HG03025 (cell line): ENCODE measurements at regions not wholly inside any gene's neighbourhood (a gene's known extent, or its start where the extent isn't known, plus 50 kb on each side); places are given as distances from the start of the nearest gene placed in this dataset.

Source experiments
- ATAC-seq: cut with Tn5 transposase; IDR thresholded peaks from one replicate; pipeline ENCODE4 v1.9.1; 2021; ENCODE audit warnings: mild to moderate bottlenecking, moderate library complexity; ENCODE audit not compliant: unreplicated experiment, low FRiP score

DNA sequence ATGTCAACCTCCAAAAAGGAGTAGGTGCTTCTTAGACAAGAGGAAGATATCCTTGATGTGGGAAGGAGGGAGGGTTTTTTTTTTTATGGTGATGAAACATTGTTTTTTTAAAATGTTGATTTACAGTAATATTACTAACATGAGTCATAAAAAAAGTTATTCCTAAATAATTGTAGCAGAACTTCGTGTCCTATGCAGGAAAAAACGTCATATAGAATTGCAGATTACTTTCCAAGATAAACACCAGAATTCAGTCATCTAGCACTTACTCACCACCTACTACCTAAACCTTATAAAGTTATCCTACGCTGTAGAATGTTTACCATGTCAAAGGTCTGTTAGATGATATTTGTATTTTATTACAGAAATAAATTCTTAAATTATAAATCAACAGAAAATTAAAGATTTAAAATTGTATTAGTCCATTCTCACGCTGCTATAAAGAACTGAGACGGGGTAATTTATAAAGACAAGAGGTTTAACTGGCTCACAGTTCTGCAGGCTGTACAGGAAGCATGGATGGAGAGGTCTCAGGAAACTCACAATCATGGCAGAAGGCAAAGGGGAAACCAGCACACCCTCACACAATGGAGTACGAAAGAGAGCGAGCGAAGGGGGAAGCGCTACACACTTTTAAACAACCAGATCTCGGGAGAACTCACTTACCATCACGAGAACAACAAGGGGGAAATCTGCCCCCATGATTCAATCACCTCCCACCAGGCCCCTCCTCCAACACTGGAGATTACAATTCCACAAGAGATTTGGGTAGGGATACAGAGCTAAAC, 105.2 kb upstream of the NEBL start:
- ATAC-seq = no peak

GRCh38 chr10:20999699-21000098, 102.6 kb upstream of the NEBL start:
- ATAC-seq = no peak

DNA sequence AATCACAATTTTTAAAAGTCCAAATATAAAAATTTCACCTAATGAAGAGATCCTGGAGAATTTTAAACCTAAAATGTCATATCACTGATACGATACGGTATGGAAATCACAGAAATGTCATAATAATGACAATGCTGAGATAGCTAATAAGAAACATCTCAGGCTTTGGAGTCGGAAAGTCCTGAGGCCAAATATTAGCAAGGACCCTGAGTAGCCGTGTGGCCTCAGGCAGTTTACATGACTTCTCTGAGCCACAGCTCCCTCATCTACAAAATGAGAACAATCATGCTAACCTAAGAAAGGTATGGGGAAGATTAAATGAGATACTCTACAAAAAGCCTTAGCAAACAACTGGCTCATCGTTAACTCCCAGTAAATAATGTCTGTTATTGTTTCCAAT, 100.9 kb upstream of the NEBL start:
- no peak for ATAC-seq

- no peak for ATAC-seq
Measured at GRCh38 chr10:20995123-20995987, 98.2 kb upstream of the NEBL start.

- no peak for ATAC-seq
Measured at GRCh38 chr10:20993830-20994527, 96.9 kb upstream of the NEBL start.

DNA sequence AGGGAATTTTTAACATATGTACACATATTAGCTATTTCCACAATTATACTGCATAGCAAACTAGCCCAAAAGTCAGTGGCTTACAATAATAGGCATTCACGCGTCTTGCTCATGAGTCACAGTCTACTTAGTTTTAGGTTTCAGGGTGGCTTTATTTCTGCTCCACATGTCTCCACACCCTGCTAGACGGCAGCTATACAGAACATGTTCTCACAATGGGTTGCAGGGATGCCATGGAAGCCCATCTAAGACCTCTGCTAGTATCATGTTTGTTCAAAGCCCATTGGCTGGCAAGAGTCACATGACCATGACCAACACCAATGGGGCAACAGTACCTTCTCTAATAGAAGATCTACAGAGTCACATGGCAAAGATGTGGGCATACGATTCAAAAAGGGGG, 96.3 kb upstream of the NEBL start:
- ATAC-seq = no peak

- ATAC-seq = no peak
Measured at GRCh38 chr10:20991526-20991925, 94.4 kb upstream of the NEBL start.

DNA sequence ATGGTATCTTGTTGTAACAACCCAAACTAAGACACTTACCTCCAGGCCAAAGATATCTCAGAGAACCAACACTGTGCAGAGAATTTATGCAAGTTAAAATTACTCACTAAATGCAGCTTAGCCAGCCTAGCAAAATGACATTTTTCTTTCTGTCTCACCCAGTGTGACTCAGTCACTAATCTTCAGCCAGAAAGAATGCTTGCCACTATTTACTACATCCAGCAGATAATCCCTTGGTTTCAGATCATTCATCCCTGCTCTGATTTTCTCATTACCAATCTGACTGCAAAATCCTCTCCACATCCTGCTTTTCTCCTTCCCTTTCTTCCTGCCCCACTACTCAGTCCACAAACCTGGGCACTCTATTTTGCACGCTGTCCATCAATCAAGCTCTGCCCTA, 93.5 kb upstream of the NEBL start:
- no peak for ATAC-seq

- no peak for ATAC-seq
Measured at GRCh38 chr10:20988357-20988983, 91.4 kb upstream of the NEBL start.

DNA sequence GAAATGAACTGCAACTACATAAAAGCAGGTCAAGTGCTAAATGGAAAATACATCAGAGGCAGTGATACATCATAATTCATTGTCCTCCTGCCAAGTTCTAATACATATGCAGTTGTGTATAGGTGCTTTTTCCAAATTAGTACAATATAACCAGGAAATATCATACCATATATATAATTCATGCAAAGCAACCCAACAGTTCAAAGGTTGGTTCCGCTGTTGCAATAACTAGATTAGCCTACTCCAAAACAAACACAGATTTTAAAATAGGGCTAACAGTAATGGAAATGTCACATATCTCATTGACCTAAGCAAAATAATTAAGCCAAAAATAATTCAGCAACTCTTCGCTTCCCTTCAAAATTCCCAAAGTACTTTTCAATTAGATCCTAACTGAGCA, 88.9 kb upstream of the NEBL start:
- ATAC-seq = no peak

- ATAC-seq = no peak
Measured at GRCh38 chr10:20984662-20985061, 87.6 kb upstream of the NEBL start.

GRCh38 chr10:20981419-20981953, 84.4 kb upstream of the NEBL start:
- no peak for ATAC-seq

- ATAC-seq = no peak
Measured at GRCh38 chr10:20978617-20979016, 81.5 kb upstream of the NEBL start.

DNA sequence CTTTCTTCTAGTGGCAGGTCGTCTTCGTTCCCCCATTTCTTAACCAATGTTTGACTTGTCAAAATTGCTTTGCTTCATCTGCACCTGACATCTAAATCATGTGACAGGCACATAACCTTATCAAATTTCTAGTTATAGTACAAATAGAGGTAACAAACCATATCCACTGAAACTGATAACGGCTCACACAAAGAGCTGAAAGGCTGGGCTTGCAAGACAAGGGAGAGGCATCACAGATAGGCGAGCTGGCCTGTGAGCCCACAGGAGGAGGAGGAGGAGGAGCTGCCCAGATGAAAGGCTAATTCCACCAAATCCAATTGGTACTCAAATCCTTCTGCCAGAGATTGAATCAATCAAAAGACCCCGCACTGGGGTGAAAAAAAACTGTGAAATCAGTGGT, 80.2 kb upstream of the NEBL start:
- ATAC-seq = no peak

- no peak for ATAC-seq
Measured at GRCh38 chr10:20976891-20977290, 79.8 kb upstream of the NEBL start.

- ATAC-seq = no peak
Measured at GRCh38 chr10:20976390-20976789, 79.3 kb upstream of the NEBL start.

DNA sequence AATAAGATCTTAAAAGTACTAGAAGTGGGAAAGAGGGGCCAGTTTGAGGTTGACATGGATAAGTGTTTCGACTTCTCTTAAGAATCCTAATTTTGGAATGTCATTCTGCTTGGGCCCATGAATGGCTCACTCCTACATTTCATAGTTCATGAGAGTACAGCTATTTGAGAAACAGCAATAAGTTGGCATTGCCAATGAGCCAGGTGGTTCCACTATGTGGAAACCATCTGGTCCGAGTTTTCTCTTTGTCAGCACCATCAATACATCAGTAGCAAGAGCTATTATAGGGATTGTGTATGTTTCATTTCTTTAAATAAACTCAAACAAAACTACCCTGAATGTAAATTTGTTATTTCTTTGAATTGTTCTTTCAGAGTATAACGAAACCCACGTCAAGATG, 78.1 kb upstream of the NEBL start:
- ATAC-seq = no peak

GRCh38 chr10:20972925-20973324, 75.8 kb upstream of the NEBL start:
- no peak for ATAC-seq

DNA sequence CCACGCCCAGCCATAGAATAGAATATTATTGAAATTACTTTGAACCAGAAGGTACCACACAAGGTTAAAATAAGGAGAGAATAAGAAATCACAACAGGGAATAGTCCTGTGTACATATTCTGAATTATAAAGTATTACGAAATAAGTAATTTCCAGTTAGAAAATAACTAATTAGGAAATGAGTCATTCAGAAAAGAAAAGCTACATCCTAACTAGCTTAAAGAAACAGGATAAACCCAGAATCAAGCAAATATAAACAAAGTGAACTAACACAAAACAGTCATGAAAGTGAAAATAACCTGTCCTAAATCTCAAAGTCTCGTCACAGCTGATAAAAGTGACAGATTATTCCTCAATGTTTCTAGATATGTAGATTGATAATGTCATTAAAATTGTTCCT, 74.8 kb upstream of the NEBL start:
- ATAC-seq = no peak

DNA sequence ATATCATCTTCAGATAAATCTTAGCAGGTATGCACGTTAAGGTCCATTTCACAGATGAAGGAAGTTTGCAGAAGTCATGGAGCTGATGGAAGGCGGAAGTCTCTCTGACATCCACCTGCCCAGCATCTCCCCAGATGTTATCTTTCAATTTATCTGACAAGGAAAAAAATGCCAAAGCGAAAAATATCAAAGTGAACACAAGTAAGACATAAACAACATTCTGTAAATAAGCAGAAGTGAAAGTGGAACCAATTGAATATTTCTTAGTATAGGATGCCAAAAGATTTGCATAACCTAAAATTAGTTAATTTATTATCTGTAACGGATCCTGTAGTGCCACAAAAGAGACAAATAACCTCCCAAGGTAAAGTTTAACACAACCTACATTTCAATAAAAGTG, 73.6 kb upstream of the NEBL start:
- peak; percentile 95 for ATAC-seq

DNA sequence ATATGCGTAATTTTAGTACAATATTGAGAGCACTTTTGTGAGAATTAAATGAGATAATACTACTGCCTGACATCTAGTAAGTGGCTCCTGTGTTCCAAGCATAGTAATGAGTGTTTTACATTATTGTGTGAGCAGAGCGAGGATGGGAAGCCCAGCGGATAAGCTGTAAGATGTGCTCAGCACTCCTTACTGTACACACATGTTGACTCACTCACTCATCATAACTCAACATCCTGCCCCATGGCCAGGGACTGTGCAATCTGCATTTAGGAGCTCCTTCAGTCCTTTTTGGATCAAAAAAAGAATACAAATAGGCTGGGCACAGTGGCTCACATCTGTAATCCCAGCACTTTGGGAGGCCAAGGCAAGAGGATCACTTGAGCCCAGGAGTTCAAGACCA, 72.9 kb upstream of the NEBL start:
- no peak for ATAC-seq
